GM13976 (cell line): ENCODE measurements at regions not wholly inside any gene's neighbourhood (a gene's known extent, or its start where the extent isn't known, plus 50 kb on each side); places are given as distances from the start of the nearest gene placed in this dataset.

Source experiments
- DNase-seq: peaks from one replicate; pipeline ENCODE4 v3.0.0; 2012; ENCODE audit warnings: low spot score
- CTCF ChIP-seq: IDR thresholded peaks from 2 replicates; pipeline ENCODE4 v1.5.1; 2012; ENCODE audit warnings: borderline replicate concordance, mild to moderate bottlenecking; ENCODE audit not compliant: insufficient read depth; ENCODE audit errors: extremely low read depth, missing control alignments, control extremely low read depth
- in situ Hi-C: fragments of 300-500 bp; cut with MboI; formaldehyde crosslinking; loops from one replicate; pipeline ENCODE4 v1.12.0; 2022; ENCODE audit warnings: low sequenced_read_pairs, mixed read lengths, inconsistent platforms; ENCODE audit not compliant: unreplicated experiment

GRCh38 chr2:6423944-6424343 is 441.8 kb downstream of the CMPK2 start:
- DNase-seq, result no peak

DNA sequence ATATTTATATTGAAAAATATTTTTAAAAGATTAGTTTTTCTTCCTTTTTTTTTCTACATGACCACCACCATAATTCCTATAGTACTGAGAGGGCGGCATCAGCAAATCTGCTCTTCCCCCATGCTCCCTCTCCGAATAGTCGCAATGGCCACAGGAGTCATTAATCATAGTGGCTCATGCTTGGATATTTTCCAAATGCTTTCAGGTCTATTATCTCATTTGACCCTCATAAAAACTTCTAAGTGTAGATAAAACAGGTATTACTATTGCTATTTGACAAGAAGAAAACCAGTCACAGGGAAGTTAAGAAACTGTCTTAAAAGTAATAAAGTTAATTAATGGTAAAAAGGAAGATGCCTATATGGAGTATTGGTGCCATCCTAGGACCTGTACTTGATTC is 440.7 kb downstream of the CMPK2 start:
- TF ChIP-seq CTCF, result no peak
- DNase-seq, result no peak
- in situ Hi-C loops, result no loop called here

More at GRCh38 chr2:6423944-6424343, 441.8 kb downstream of the CMPK2 start:
- TF ChIP-seq CTCF, result no peak
- in situ Hi-C loops, result no loop called here

- in situ Hi-C loops, result no loop called here
- DNase-seq, result no peak
- TF ChIP-seq CTCF, result no peak
Observed at GRCh38 chr2:6429210-6429986, 436.3 kb downstream of the CMPK2 start.

DNA sequence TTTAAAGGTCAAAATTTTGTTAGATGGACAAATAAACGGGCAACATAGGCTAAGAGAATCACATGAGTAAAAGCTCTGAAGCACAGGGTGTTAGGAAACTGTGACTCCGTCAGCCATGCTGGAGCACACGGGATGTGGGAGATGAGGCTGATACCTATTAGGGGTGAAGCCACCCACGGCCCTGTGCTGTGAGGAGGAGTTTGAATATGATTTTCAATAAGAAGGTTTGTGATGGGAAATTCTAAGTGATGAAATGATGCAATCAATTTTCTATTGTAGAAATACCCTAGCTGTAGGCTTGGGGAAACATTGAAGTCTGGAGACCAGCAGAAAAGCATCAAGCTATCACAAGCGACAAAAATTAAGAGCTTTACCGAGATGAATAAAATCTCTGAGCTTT is 431.3 kb downstream of the CMPK2 start:
- in situ Hi-C loops, result no loop called here
- TF ChIP-seq CTCF, result no peak
- no peak for DNase-seq

DNA sequence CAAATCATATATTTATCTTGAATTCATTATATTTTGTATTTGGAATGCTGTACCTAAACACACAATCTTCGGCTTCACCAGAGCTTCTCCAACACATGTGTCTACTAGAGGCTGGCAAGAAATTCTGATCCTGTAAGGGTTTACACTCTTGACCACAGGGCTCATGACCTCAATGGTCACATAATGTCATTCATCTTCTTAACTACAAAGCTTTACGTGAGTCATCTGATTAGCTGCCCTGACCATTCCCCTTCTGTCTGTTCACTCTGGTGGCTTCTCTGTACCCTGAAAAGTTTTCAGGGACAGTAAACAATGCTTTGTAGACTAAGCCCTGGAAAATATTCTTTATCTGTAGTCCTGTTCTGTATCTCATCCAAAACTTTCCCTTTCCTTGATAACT is 423.9 kb downstream of the CMPK2 start:
- DNase-seq, result no peak
- in situ Hi-C loops, result no loop called here
- no peak for TF ChIP-seq CTCF

DNA sequence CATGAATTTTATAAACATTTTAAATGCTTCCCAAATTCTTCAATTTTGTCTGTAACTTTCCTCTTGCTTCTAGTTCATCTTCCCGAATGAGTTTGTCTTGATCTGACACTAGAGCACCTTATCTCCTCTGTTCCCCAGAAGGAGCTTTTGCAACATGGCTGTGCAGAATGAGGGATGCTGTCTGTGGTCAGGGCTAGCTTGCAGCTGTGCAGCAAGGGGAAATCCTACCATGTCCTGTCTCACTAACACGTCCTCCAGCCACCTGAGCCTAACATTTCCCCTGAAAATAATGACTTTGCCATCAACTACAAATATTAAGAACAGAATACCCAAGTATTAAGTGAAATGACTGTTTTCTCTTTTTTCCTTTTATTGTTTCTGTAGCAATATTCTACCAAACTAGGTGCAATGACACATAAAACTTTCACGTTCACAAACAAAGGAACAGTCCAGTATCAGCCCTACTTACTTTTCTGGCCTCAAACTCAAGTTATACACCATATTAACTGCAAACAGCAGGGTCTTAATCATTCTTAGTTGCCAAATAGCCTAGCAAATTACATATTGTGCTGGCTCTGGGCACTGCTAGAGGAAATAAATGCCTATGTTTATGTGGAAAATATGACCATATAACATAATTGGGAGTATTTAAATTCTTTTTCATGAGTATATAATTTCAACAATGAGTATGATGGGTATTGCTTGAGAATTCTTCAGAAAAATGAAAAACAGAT is 423.3 kb downstream of the CMPK2 start:
- DNase-seq, result no peak
- no peak for TF ChIP-seq CTCF
- in situ Hi-C loops, result no loop called here
